ENCODE measurements at regions not wholly inside any gene's neighbourhood (a gene's known extent, or its start where the extent isn't known, plus 50 kb on each side); places are given as distances from the start of the nearest gene placed in this dataset.

- WGBS, 3 donors = 84 to 90% (median 88%) methylated on average over 2 of the region's 2 CpGs
- Histone ChIP-seq H3K27me3 (ENCODE audit: insufficient read depth in 3 of 3, low read length in 2 of 3) (no peaks in the 10 kb centered on the region), H3K4me1 (no peaks in the 10 kb centered on the region), H3K27ac (no peak overlapping the region), H3K36me3 (ENCODE audit: insufficient read depth in 1 of 2, low read depth in 1 of 2) (no peaks in the 10 kb centered on the region), H3K4me3 (no peak overlapping the region), H3K9me3 (no peaks in the 10 kb centered on the region)
- DNase-seq (no peak), ATAC-seq (no peak)
- TF ChIP-seq CTCF (IDR thresholded peaks at IDR 0.05) = no peak
- intact Hi-C loops (cut with DNase I) = loop anchor here in 1 of 2 donors (5.0 kb wide), 1 partner anchor 122 kb away; no protein-coding TSS in a partner anchor
Measured at GRCh38 chr7:88363869-88364268, 57.2 kb upstream of the STEAP4 start.

- Histone ChIP-seq H3K4me3 (no peak overlapping the region), H3K9me3 (no peaks in the 10 kb centered on the region), H3K36me3 (ENCODE audit: insufficient read depth in 1 of 2, low read depth in 1 of 2) (no peaks in the 10 kb centered on the region), H3K4me1 (no peaks in the 10 kb centered on the region), H3K27me3 (ENCODE audit: insufficient read depth in 3 of 3, low read length in 2 of 3) (no peaks in the 10 kb centered on the region), H3K27ac (no peak overlapping the region)
- no peak for TF ChIP-seq CTCF (IDR thresholded peaks at IDR 0.05)
- DNase-seq (no peak), ATAC-seq (no peak)
- WGBS, 3 donors = 82 to 89% (median 84%) methylated on average over 7 of the region's 7 CpGs
- intact Hi-C loops (cut with DNase I) = loop anchor here in 1 of 2 donors (5.0 kb wide), 1 partner anchor 121 kb away; no protein-coding TSS in a partner anchor
Measured at GRCh38 chr7:88363249-88363648, 56.6 kb upstream of the STEAP4 start.

- WGBS, 3 donors = 35 to 51% (median 43%) methylated on average over 5 of the region's 5 CpGs
Measured at GRCh38 chr7:88361357-88361756, 54.7 kb upstream of the STEAP4 start.

GRCh38 chr7:88358881-88359280 is 52.2 kb upstream of the STEAP4 start:
- no peaks in the 10 kb centered on the region for H3K4me1 ChIP-seq

More at GRCh38 chr7:88361357-88361756, 54.7 kb upstream of the STEAP4 start:
- Histone ChIP-seq H3K9me3 (no peaks in the 10 kb centered on the region), H3K4me1 (no peaks in the 10 kb centered on the region), H3K4me3 (no peak overlapping the region), H3K27ac (no peak overlapping the region), H3K27me3 (ENCODE audit: insufficient read depth in 3 of 3, low read length in 2 of 3) (no peaks in the 10 kb centered on the region), H3K36me3 (ENCODE audit: insufficient read depth in 1 of 2, low read depth in 1 of 2) (no peaks in the 10 kb centered on the region)
- no peak for DNase-seq
- no peak for ATAC-seq
- intact Hi-C loops (cut with DNase I) = loop anchor here in 1 of 2 donors (5.0 kb wide), 1 partner anchor 119 kb away; no protein-coding TSS in a partner anchor
- TF ChIP-seq CTCF (IDR thresholded peaks at IDR 0.05) = no peak

More at GRCh38 chr7:88358881-88359280, 52.2 kb upstream of the STEAP4 start:
- Histone ChIP-seq H3K9me3 (no peaks in the 10 kb centered on the region), H3K4me3 (no peak overlapping the region), H3K27me3 (ENCODE audit: insufficient read depth in 3 of 3, low read length in 2 of 3) (no peaks in the 10 kb centered on the region), H3K27ac (no peak overlapping the region), H3K36me3 (ENCODE audit: insufficient read depth in 1 of 2, low read depth in 1 of 2) (no peaks in the 10 kb centered on the region)
- no peak for TF ChIP-seq CTCF (IDR thresholded peaks at IDR 0.05)
- intact Hi-C loops (cut with DNase I) = no loop called here
- DNase-seq (no peak), ATAC-seq (no peak)
- WGBS, 3 donors = 96% methylated on average over 2 of the region's 2 CpGs
